H1 (cell line): ENCODE measurements at regions not wholly inside any gene's neighbourhood (a gene's known extent, or its start where the extent isn't known, plus 50 kb on each side); places are given as distances from the start of the nearest gene placed in this dataset.

Source experiments
- CTCF ChIA-PET: fragments of 300-600 bp; sonication (Branson Sonifier 250); formaldehyde crosslinking; loops from one replicate; lab custom pipeline; 2021; ENCODE audit not compliant: partially characterized antibody; lab: Charles Lee
- POLR2A ChIA-PET: fragments of 300-600 bp; sonication (Branson Sonifier 250); formaldehyde crosslinking; loops from one replicate; lab custom pipeline; 2021; ENCODE audit warnings: inconsistent platforms; ENCODE audit not compliant: partially characterized antibody; lab: Charles Lee
- DNase-seq, 2 experiments: peaks; one replicate each; pipeline versions ENCODE4 v3.0.0 to v3.0.0-alpha.2; 2010 to 2022; ENCODE audit warnings: low spot score in 2 of 2, low read depth in 1 of 2, mixed read lengths in 1 of 2
- FAIRE-seq: peaks from 2 replicates; lab custom pipeline; 2011; peaks lifted over from hg19 to GRCh38; lab: Jason Lieb, UNC
- H2AFZ ChIP-seq: 2 replicates; pipeline ENCODE4 v1.8.1; 2012; ENCODE audit warnings: low read length, inconsistent platforms
- H2AK5ac ChIP-seq: 2 replicates; pipeline ENCODE4 v1.6.1; 2013; ENCODE audit warnings: low read depth, low read length
- H2BK120ac ChIP-seq: replicated peaks from 2 replicates; pipeline ENCODE3; 2013; ENCODE audit warnings: low read depth, low read length, inconsistent platforms
- H2BK12ac ChIP-seq: 2 replicates; pipeline ENCODE4 v1.6.1; 2013; ENCODE audit warnings: low read depth, low read length
- H2BK15ac ChIP-seq: 2 replicates; pipeline ENCODE4 v1.6.1; 2013; ENCODE audit warnings: low read length
- H2BK20ac ChIP-seq: 2 replicates; pipeline ENCODE4 v1.6.1; 2013; ENCODE audit warnings: low read length
- H2BK5ac ChIP-seq: 2 replicates; pipeline ENCODE4 v1.6.1; 2013; ENCODE audit warnings: low read depth, low read length
- H3K14ac ChIP-seq: 2 replicates; pipeline ENCODE4 v1.6.1; 2013; ENCODE audit warnings: inconsistent platforms; ENCODE audit not compliant: insufficient read length
- H3K18ac ChIP-seq: 2 replicates; pipeline ENCODE4 v1.6.1; 2013; ENCODE audit warnings: low read length; ENCODE audit errors: extremely low read depth
- H3K23ac ChIP-seq: 2 replicates; pipeline ENCODE4 v1.6.1; 2013; ENCODE audit warnings: inconsistent platforms; ENCODE audit not compliant: insufficient read length
- H3K23me2 ChIP-seq: 2 replicates; pipeline ENCODE4 v1.6.1; 2013; ENCODE audit warnings: low read depth, low read length
- H3K27ac ChIP-seq: 2 replicates; pipeline ENCODE4 v1.6.1; 2011; ENCODE audit warnings: low read depth, low read length, inconsistent platforms
- H3K27me3 ChIP-seq, 4 experiments: replicated peaks in 1 of 4; 1 replicate in 1 of 4; 2 replicates in 3 of 4; pipeline versions ENCODE4 v1.6.1 to v1.8.1; 2011 to 2013; ENCODE audit warnings: low read length in 3 of 4, mild to moderate bottlenecking in 3 of 4, inconsistent platforms in 2 of 4, mixed read lengths in 2 of 4, moderate library complexity in 1 of 4; ENCODE audit not compliant: control insufficient read depth in 3 of 4, insufficient read depth in 3 of 4; ENCODE audit errors: extremely low read depth in 1 of 4
- H3K36me3 ChIP-seq, 4 experiments: 2 replicates each; pipeline versions ENCODE4 v1.6.1 to v1.8.1; 2011 to 2013; ENCODE audit warnings: mild to moderate bottlenecking in 4 of 4, low read length in 3 of 4, moderate library complexity in 2 of 4, control low read depth in 1 of 4, inconsistent platforms in 1 of 4; ENCODE audit not compliant: insufficient read depth in 4 of 4, control insufficient read depth in 2 of 4
- H3K4ac ChIP-seq: replicated peaks from 2 replicates; pipeline ENCODE3; 2013; ENCODE audit warnings: low read length, low read depth, mixed read lengths, inconsistent platforms; ENCODE audit not compliant: insufficient read length
- H3K4me1 ChIP-seq, 4 experiments: replicated peaks in 1 of 4; 1 replicate in 1 of 4; 2 replicates in 3 of 4; pipeline versions ENCODE4 v1.6.1 to v1.8.1; 2011 to 2013; ENCODE audit warnings: low read length in 3 of 4, inconsistent platforms in 2 of 4, mixed read lengths in 1 of 4; ENCODE audit not compliant: insufficient read depth in 4 of 4, control insufficient read depth in 3 of 4
- H3K4me2 ChIP-seq, 2 experiments: 2 replicates each; pipeline versions ENCODE4 v1.6.1 to v1.8.1; 2011 to 2013; ENCODE audit warnings: low read depth in 2 of 2, low read length in 2 of 2, control low read depth in 1 of 2, inconsistent platforms in 1 of 2, mild to moderate bottlenecking in 1 of 2; ENCODE audit not compliant: insufficient read depth in 1 of 2
- H3K4me3 ChIP-seq, 4 experiments: fragments of 200-600, 300-600 bp in 1 of 4; sonication (generic), shearing (Covaris generic), sonication (Bioruptor Twin) in 1 of 4; 2 replicates each; pipeline versions ENCODE4 v1.5.1 to v1.8.1; 2011 to 2016; ENCODE audit warnings: low read length in 4 of 4, low read depth in 3 of 4, control low read depth in 2 of 4, inconsistent platforms in 2 of 4, mild to moderate bottlenecking in 2 of 4, mixed read lengths in 1 of 4, moderate library complexity in 1 of 4; ENCODE audit not compliant: insufficient read depth in 2 of 4; ENCODE audit errors: extremely low read depth in 1 of 4
- H3K56ac ChIP-seq: replicated peaks from 2 replicates; pipeline ENCODE3; 2013; ENCODE audit warnings: low read depth, mild to moderate bottlenecking, mixed read lengths, low read length, inconsistent platforms; ENCODE audit not compliant: insufficient read length
- H3K79me1 ChIP-seq: 2 replicates; pipeline ENCODE4 v1.6.1; 2013; ENCODE audit warnings: low read depth, low read length, control low read depth
- H3K79me2 ChIP-seq, 2 experiments: 2 replicates each; pipeline versions ENCODE4 v1.6.1 to v1.8.1; 2012 to 2013; ENCODE audit warnings: low read length in 2 of 2, mild to moderate bottlenecking in 2 of 2, inconsistent platforms in 1 of 2; ENCODE audit not compliant: insufficient read depth in 2 of 2, control insufficient read depth in 1 of 2
- H3K9ac ChIP-seq, 4 experiments: replicated peaks in 1 of 4; 1 replicate in 1 of 4; 2 replicates in 3 of 4; pipeline versions ENCODE4 v1.6.1 to v1.8.1; 2011 to 2013; ENCODE audit warnings: low read depth in 3 of 4, low read length in 3 of 4, control low read depth in 2 of 4, mild to moderate bottlenecking in 2 of 4, moderate library complexity in 2 of 4, inconsistent platforms in 1 of 4; ENCODE audit errors: extremely low read depth in 1 of 4
- H3K9me3 ChIP-seq, 2 experiments: 2 replicates each; pipeline versions ENCODE4 v1.6.1 to v1.8.1; 2012 to 2013; ENCODE audit warnings: mild to moderate bottlenecking in 2 of 2, moderate library complexity in 2 of 2, control low read depth in 1 of 2, inconsistent platforms in 1 of 2, low read depth in 1 of 2, low read length in 1 of 2, mixed read lengths in 1 of 2; ENCODE audit not compliant: insufficient read depth in 2 of 2
- H4K20me1 ChIP-seq, 2 experiments: replicated peaks in 1 of 2; 2 replicates each; pipeline versions ENCODE3 to v1.8.1; 2011 to 2013; ENCODE audit warnings: inconsistent platforms in 2 of 2, low read length in 2 of 2, mild to moderate bottlenecking in 1 of 2; ENCODE audit not compliant: insufficient read depth in 2 of 2, control insufficient read depth in 1 of 2
- H4K5ac ChIP-seq: 2 replicates; pipeline ENCODE4 v1.6.1; 2013; ENCODE audit warnings: low read length, low read depth, mixed read lengths, inconsistent platforms; ENCODE audit not compliant: insufficient read length
- H4K8ac ChIP-seq: 2 replicates; pipeline ENCODE4 v1.8.0; 2013; ENCODE audit warnings: mild to moderate bottlenecking, moderate library complexity, low read length, inconsistent platforms; ENCODE audit not compliant: insufficient read depth; ENCODE audit errors: extremely low read depth
- H4K91ac ChIP-seq: replicated peaks from 2 replicates; pipeline ENCODE3; 2013; ENCODE audit warnings: low read length, mixed read lengths, inconsistent platforms; ENCODE audit not compliant: insufficient read length
- ASH2L ChIP-seq: fragments of 200-600, 300-600 bp; sonication (generic); IDR thresholded peaks from one replicate; pipeline ENCODE4 v1.7.1; 2017; ENCODE audit warnings: low read length
- BACH1 ChIP-seq: IDR thresholded peaks from 2 replicates; pipeline ENCODE4 v1.6.1; 2012; ENCODE audit warnings: low read length, improper control_type of control experiment
- CBX5 ChIP-seq: fragments of 300-800, 300-1000 bp; sonication (generic); IDR thresholded peaks from 2 replicates; pipeline ENCODE4 v1.7.1; 2016; ENCODE audit warnings: antibody characterized with exemption, low read length, low read depth
- CEBPB ChIP-seq: IDR thresholded peaks from 2 replicates; pipeline ENCODE4 v1.6.1; 2012; ENCODE audit warnings: low read depth, low read length
- HDAC2 ChIP-seq, 2 experiments: fragments of 300-600 bp in 1 of 2; sonication (generic) in 1 of 2; IDR thresholded peaks; 2 replicates each; pipeline ENCODE4 v1.6.1; 2011 to 2012; ENCODE audit warnings: low read depth in 2 of 2, low read length in 2 of 2, mild to moderate bottlenecking in 2 of 2, moderate library complexity in 2 of 2, borderline replicate concordance in 1 of 2, inconsistent platforms in 1 of 2
- NRF1 ChIP-seq: IDR thresholded peaks from 2 replicates; pipeline ENCODE4 v1.6.1; 2011; ENCODE audit warnings: mild to moderate bottlenecking, low read depth, low read length, improper control_type of control experiment
- POLR2A ChIP-seq, 2 experiments: IDR thresholded peaks; 1 replicate in 1 of 2; 2 replicates in 1 of 2; pipeline ENCODE4 v1.6.1; 2011; ENCODE audit warnings: low read depth in 2 of 2, low read length in 2 of 2, mild to moderate bottlenecking in 2 of 2; ENCODE audit errors: control extremely low read depth in 1 of 2
- POU5F1 ChIP-seq: IDR thresholded peaks from 2 replicates; pipeline ENCODE4 v1.6.1; 2011; ENCODE audit warnings: low read depth, mild to moderate bottlenecking, low read length, moderate library complexity
- RBBP5 ChIP-seq: IDR thresholded peaks from 2 replicates; pipeline ENCODE4 v1.7.1; 2012; ENCODE audit warnings: low read depth, mild to moderate bottlenecking, inconsistent platforms, low read length, moderate library complexity, borderline replicate concordance
- SIN3A ChIP-seq, 2 experiments: IDR thresholded peaks in 1 of 2; conservative IDR thresholded peaks in 1 of 2; 2 replicates each; pipeline ENCODE4 v1.6.1; 2011 to 2012; ENCODE audit warnings: low read length in 2 of 2, improper control_type of control experiment in 1 of 2, low read depth in 1 of 2, mild to moderate bottlenecking in 1 of 2
- SIX5 ChIP-seq: IDR thresholded peaks from 2 replicates; pipeline ENCODE4 v1.6.1; 2011; ENCODE audit warnings: mild to moderate bottlenecking, low read depth, low read length
- SP4 ChIP-seq: IDR thresholded peaks from 2 replicates; pipeline ENCODE4 v1.6.1; 2012; ENCODE audit warnings: low read length, inconsistent platforms
- TAF1 ChIP-seq: IDR thresholded peaks from 2 replicates; pipeline ENCODE4 v1.6.1; 2011; ENCODE audit warnings: mild to moderate bottlenecking, low read depth, low read length
- TEAD4 ChIP-seq: IDR thresholded peaks from 2 replicates; pipeline ENCODE4 v1.6.1; 2012; ENCODE audit warnings: low read depth, low read length, inconsistent platforms, mixed read lengths
- YY1 ChIP-seq: IDR thresholded peaks from 2 replicates; pipeline ENCODE4 v1.6.1; 2011; ENCODE audit warnings: low read depth, mild to moderate bottlenecking, low read length
- WGBS, 2 experiments: shearing (Covaris generic) in 1 of 2; methylation state at CpG; one replicate each; pipeline versions ENCODE4 v1.1.6 to v1.1.7; 2013 to 2015; ENCODE audit warnings: low lambda C conversion rate in 2 of 2, mixed read lengths in 2 of 2, inconsistent platforms in 1 of 2, low coverage in 1 of 2, missing lambda C conversion rate in 1 of 2; ENCODE audit not compliant: insufficient replicate concordance in 2 of 2, insufficient coverage in 1 of 2, insufficient read length in 1 of 2; ENCODE audit errors: extremely low coverage in 1 of 2, missing lambda C conversion rate in 1 of 2; 5-methylcytosine and 5-hydroxymethylcytosine counted together
- TF ChIP-seq, protein P1 (sequence below): IDR thresholded peaks from 2 replicates; pipeline ENCODE4 v1.6.1; 2011; ENCODE audit warnings: low read length, improper control_type of control experiment

DNA sequence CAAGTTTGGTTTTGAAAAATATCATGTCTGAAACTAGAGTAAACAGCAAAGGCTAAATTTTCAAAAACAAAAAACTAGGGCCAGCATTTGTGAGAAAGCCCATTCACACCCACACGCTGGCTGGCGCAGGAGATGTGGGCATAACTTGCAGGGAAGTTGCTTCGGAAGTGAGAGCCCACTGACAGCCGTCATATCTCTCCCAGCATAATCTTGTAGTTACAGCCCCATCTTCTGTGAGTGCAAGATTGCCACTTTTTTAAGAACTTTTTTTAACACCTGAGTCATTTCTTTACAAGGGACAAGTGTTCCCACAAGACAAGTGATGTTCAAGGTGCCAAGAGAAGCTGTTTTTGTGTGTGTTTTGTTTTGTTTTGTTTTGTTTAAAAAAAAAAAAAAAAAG lies 212.5 kb upstream of the CNR1 start:
- Histone ChIP-seq H3K18ac (no peak overlapping the region), H2AFZ (no peak overlapping the region), H4K5ac (no peak overlapping the region), H4K91ac (no peak overlapping the region), H3K4me1 (peaks cover 0 to 7% (median 4%) of the 10 kb centered on the region in 4 experiments; a peak in 3 of 7 replicates), H4K8ac (no peak overlapping the region), H3K79me1 (no peaks in the 10 kb centered on the region), H3K14ac (no peak overlapping the region), H3K9me3 (no peaks in the 10 kb centered on the region), H3K27ac (no peak overlapping the region), H2BK15ac (no peak overlapping the region), H2BK12ac (no peak overlapping the region), H2BK5ac (no peak overlapping the region), H3K36me3 (no peaks in the 10 kb centered on the region), H3K9ac (no peak overlapping the region), H3K4ac (no peak overlapping the region), H2AK5ac (no peak overlapping the region), H4K20me1 (no peaks in the 10 kb centered on the region), H3K23me2 (no peaks in the 10 kb centered on the region), H3K79me2 (no peaks in the 10 kb centered on the region), H2BK20ac (no peak overlapping the region), H3K27me3 (no peaks in the 10 kb centered on the region), H2BK120ac (no peak overlapping the region), H3K23ac (no peak overlapping the region), H3K4me3 (no peak overlapping the region), H3K4me2 (no peak overlapping the region), H3K56ac (no peak overlapping the region)
- POLR2A ChIA-PET, result no interaction called here
- FAIRE-seq, result no peak
- DNase-seq, result no peak
- 98% methylated on average over 4 of the region's 4 CpGs; no CpG with 5 or more reads in 1 of the 2 experiments for WGBS, 2 experiments
- CTCF ChIA-PET, result no interaction called here
- no peak for TF ChIP-seq YY1
- no peak for TF ChIP-seq HDAC2 (IDR thresholded peaks at IDR 0.05; ENCODE audit: borderline replicate concordance in 1 of 2, low read depth in 2 of 2, low read length in 2 of 2)
- TF ChIP-seq ASH2L, result no peak
- no peak for TF ChIP-seq SIN3A (conservative IDR thresholded peaks at IDR 0.05 in 1 of 2, IDR thresholded peaks at IDR 0.05 in 1 of 2; ENCODE audit: low read depth in 1 of 2, low read length in 2 of 2)
- no peak for TF ChIP-seq TEAD4
- no peak for TF ChIP-seq CEBPB
- no peak for TF ChIP-seq CBX5
- TF ChIP-seq NRF1, result no peak
- TF ChIP-seq SIX5, result no peak
- no peak for TF ChIP-seq POU5F1
- TF ChIP-seq RBBP5, result no peak
- TF ChIP-seq SP4, result no peak
- TF ChIP-seq, protein P1, sequence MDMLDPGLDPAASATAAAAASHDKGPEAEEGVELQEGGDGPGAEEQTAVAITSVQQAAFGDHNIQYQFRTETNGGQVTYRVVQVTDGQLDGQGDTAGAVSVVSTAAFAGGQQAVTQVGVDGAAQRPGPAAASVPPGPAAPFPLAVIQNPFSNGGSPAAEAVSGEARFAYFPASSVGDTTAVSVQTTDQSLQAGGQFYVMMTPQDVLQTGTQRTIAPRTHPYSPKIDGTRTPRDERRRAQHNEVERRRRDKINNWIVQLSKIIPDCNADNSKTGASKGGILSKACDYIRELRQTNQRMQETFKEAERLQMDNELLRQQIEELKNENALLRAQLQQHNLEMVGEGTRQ, result no peak
- no peak for TF ChIP-seq POLR2A (IDR thresholded peaks at IDR 0.05; ENCODE audit: control extremely low read depth in 1 of 2, low read depth in 2 of 2, low read length in 2 of 2)
- TF ChIP-seq BACH1, result no peak
- TF ChIP-seq TAF1, result no peak
